H1 (cell line): ENCODE measurements at regions not wholly inside any gene's neighbourhood (a gene's known extent, or its start where the extent isn't known, plus 50 kb on each side); places are given as distances from the start of the nearest gene placed in this dataset.
"Not testable (repeated sequence)": the region's sequence is repeated elsewhere in the genome, so short reads cannot be mapped to it uniquely, and the experiment has no call there.

ENCODE experiments used
- CTCF ChIA-PET: fragments of 300-600 bp; sonication (Branson Sonifier 250); formaldehyde crosslinking; loops from one replicate; lab custom pipeline; 2021; ENCODE audit not compliant: partially characterized antibody; lab: Charles Lee
- POLR2A ChIA-PET: fragments of 300-600 bp; sonication (Branson Sonifier 250); formaldehyde crosslinking; loops from one replicate; lab custom pipeline; 2021; ENCODE audit warnings: inconsistent platforms; ENCODE audit not compliant: partially characterized antibody; lab: Charles Lee
- DNase-seq, 2 experiments: peaks; one replicate each; pipeline versions ENCODE4 v3.0.0 to v3.0.0-alpha.2; 2010 to 2022; ENCODE audit warnings: low spot score in 2 of 2, low read depth in 1 of 2, mixed read lengths in 1 of 2
- FAIRE-seq: peaks from 2 replicates; lab custom pipeline; 2011; peaks lifted over from hg19 to GRCh38; lab: Jason Lieb, UNC
- H2AFZ ChIP-seq: 2 replicates; pipeline ENCODE4 v1.8.1; 2012; ENCODE audit warnings: low read length, inconsistent platforms
- H2AK5ac ChIP-seq: 2 replicates; pipeline ENCODE4 v1.6.1; 2013; ENCODE audit warnings: low read depth, low read length
- H2BK120ac ChIP-seq: replicated peaks from 2 replicates; pipeline ENCODE3; 2013; ENCODE audit warnings: low read depth, low read length, inconsistent platforms
- H2BK12ac ChIP-seq: 2 replicates; pipeline ENCODE4 v1.6.1; 2013; ENCODE audit warnings: low read depth, low read length
- H2BK15ac ChIP-seq: 2 replicates; pipeline ENCODE4 v1.6.1; 2013; ENCODE audit warnings: low read length
- H2BK20ac ChIP-seq: 2 replicates; pipeline ENCODE4 v1.6.1; 2013; ENCODE audit warnings: low read length
- H2BK5ac ChIP-seq: 2 replicates; pipeline ENCODE4 v1.6.1; 2013; ENCODE audit warnings: low read depth, low read length
- H3K14ac ChIP-seq: 2 replicates; pipeline ENCODE4 v1.6.1; 2013; ENCODE audit warnings: inconsistent platforms; ENCODE audit not compliant: insufficient read length
- H3K18ac ChIP-seq: 2 replicates; pipeline ENCODE4 v1.6.1; 2013; ENCODE audit warnings: low read length; ENCODE audit errors: extremely low read depth
- H3K23ac ChIP-seq: 2 replicates; pipeline ENCODE4 v1.6.1; 2013; ENCODE audit warnings: inconsistent platforms; ENCODE audit not compliant: insufficient read length
- H3K23me2 ChIP-seq: 2 replicates; pipeline ENCODE4 v1.6.1; 2013; ENCODE audit warnings: low read depth, low read length
- H3K27ac ChIP-seq: 2 replicates; pipeline ENCODE4 v1.6.1; 2011; ENCODE audit warnings: low read depth, low read length, inconsistent platforms
- H3K27me3 ChIP-seq, 4 experiments: replicated peaks in 1 of 4; 1 replicate in 1 of 4; 2 replicates in 3 of 4; pipeline versions ENCODE4 v1.6.1 to v1.8.1; 2011 to 2013; ENCODE audit warnings: low read length in 3 of 4, mild to moderate bottlenecking in 3 of 4, inconsistent platforms in 2 of 4, mixed read lengths in 2 of 4, moderate library complexity in 1 of 4; ENCODE audit not compliant: control insufficient read depth in 3 of 4, insufficient read depth in 3 of 4; ENCODE audit errors: extremely low read depth in 1 of 4
- H3K36me3 ChIP-seq, 4 experiments: 2 replicates each; pipeline versions ENCODE4 v1.6.1 to v1.8.1; 2011 to 2013; ENCODE audit warnings: mild to moderate bottlenecking in 4 of 4, low read length in 3 of 4, moderate library complexity in 2 of 4, control low read depth in 1 of 4, inconsistent platforms in 1 of 4; ENCODE audit not compliant: insufficient read depth in 4 of 4, control insufficient read depth in 2 of 4
- H3K4ac ChIP-seq: replicated peaks from 2 replicates; pipeline ENCODE3; 2013; ENCODE audit warnings: low read length, low read depth, mixed read lengths, inconsistent platforms; ENCODE audit not compliant: insufficient read length
- H3K4me1 ChIP-seq, 4 experiments: replicated peaks in 1 of 4; 1 replicate in 1 of 4; 2 replicates in 3 of 4; pipeline versions ENCODE4 v1.6.1 to v1.8.1; 2011 to 2013; ENCODE audit warnings: low read length in 3 of 4, inconsistent platforms in 2 of 4, mixed read lengths in 1 of 4; ENCODE audit not compliant: insufficient read depth in 4 of 4, control insufficient read depth in 3 of 4
- H3K4me2 ChIP-seq, 2 experiments: 2 replicates each; pipeline versions ENCODE4 v1.6.1 to v1.8.1; 2011 to 2013; ENCODE audit warnings: low read depth in 2 of 2, low read length in 2 of 2, control low read depth in 1 of 2, inconsistent platforms in 1 of 2, mild to moderate bottlenecking in 1 of 2; ENCODE audit not compliant: insufficient read depth in 1 of 2
- H3K4me3 ChIP-seq, 4 experiments: fragments of 200-600, 300-600 bp in 1 of 4; sonication (generic), shearing (Covaris generic), sonication (Bioruptor Twin) in 1 of 4; 2 replicates each; pipeline versions ENCODE4 v1.5.1 to v1.8.1; 2011 to 2016; ENCODE audit warnings: low read length in 4 of 4, low read depth in 3 of 4, control low read depth in 2 of 4, inconsistent platforms in 2 of 4, mild to moderate bottlenecking in 2 of 4, mixed read lengths in 1 of 4, moderate library complexity in 1 of 4; ENCODE audit not compliant: insufficient read depth in 2 of 4; ENCODE audit errors: extremely low read depth in 1 of 4
- H3K56ac ChIP-seq: replicated peaks from 2 replicates; pipeline ENCODE3; 2013; ENCODE audit warnings: low read depth, mild to moderate bottlenecking, mixed read lengths, low read length, inconsistent platforms; ENCODE audit not compliant: insufficient read length
- H3K79me1 ChIP-seq: 2 replicates; pipeline ENCODE4 v1.6.1; 2013; ENCODE audit warnings: low read depth, low read length, control low read depth
- H3K79me2 ChIP-seq, 2 experiments: 2 replicates each; pipeline versions ENCODE4 v1.6.1 to v1.8.1; 2012 to 2013; ENCODE audit warnings: low read length in 2 of 2, mild to moderate bottlenecking in 2 of 2, inconsistent platforms in 1 of 2; ENCODE audit not compliant: insufficient read depth in 2 of 2, control insufficient read depth in 1 of 2
- H3K9ac ChIP-seq, 4 experiments: replicated peaks in 1 of 4; 1 replicate in 1 of 4; 2 replicates in 3 of 4; pipeline versions ENCODE4 v1.6.1 to v1.8.1; 2011 to 2013; ENCODE audit warnings: low read depth in 3 of 4, low read length in 3 of 4, control low read depth in 2 of 4, mild to moderate bottlenecking in 2 of 4, moderate library complexity in 2 of 4, inconsistent platforms in 1 of 4; ENCODE audit errors: extremely low read depth in 1 of 4
- H3K9me3 ChIP-seq, 2 experiments: 2 replicates each; pipeline versions ENCODE4 v1.6.1 to v1.8.1; 2012 to 2013; ENCODE audit warnings: mild to moderate bottlenecking in 2 of 2, moderate library complexity in 2 of 2, control low read depth in 1 of 2, inconsistent platforms in 1 of 2, low read depth in 1 of 2, low read length in 1 of 2, mixed read lengths in 1 of 2; ENCODE audit not compliant: insufficient read depth in 2 of 2
- H4K20me1 ChIP-seq, 2 experiments: replicated peaks in 1 of 2; 2 replicates each; pipeline versions ENCODE3 to v1.8.1; 2011 to 2013; ENCODE audit warnings: inconsistent platforms in 2 of 2, low read length in 2 of 2, mild to moderate bottlenecking in 1 of 2; ENCODE audit not compliant: insufficient read depth in 2 of 2, control insufficient read depth in 1 of 2
- H4K5ac ChIP-seq: 2 replicates; pipeline ENCODE4 v1.6.1; 2013; ENCODE audit warnings: low read length, low read depth, mixed read lengths, inconsistent platforms; ENCODE audit not compliant: insufficient read length
- H4K8ac ChIP-seq: 2 replicates; pipeline ENCODE4 v1.8.0; 2013; ENCODE audit warnings: mild to moderate bottlenecking, moderate library complexity, low read length, inconsistent platforms; ENCODE audit not compliant: insufficient read depth; ENCODE audit errors: extremely low read depth
- H4K91ac ChIP-seq: replicated peaks from 2 replicates; pipeline ENCODE3; 2013; ENCODE audit warnings: low read length, mixed read lengths, inconsistent platforms; ENCODE audit not compliant: insufficient read length
- WGBS, 2 experiments: shearing (Covaris generic) in 1 of 2; methylation state at CpG; one replicate each; pipeline versions ENCODE4 v1.1.6 to v1.1.7; 2013 to 2015; ENCODE audit warnings: low lambda C conversion rate in 2 of 2, mixed read lengths in 2 of 2, inconsistent platforms in 1 of 2, low coverage in 1 of 2, missing lambda C conversion rate in 1 of 2; ENCODE audit not compliant: insufficient replicate concordance in 2 of 2, insufficient coverage in 1 of 2, insufficient read length in 1 of 2; ENCODE audit errors: extremely low coverage in 1 of 2, missing lambda C conversion rate in 1 of 2; 5-methylcytosine and 5-hydroxymethylcytosine counted together

GRCh38 chr3:166975796-166976195, 404.3 kb downstream of the ZBBX start:
- H3K56ac ChIP-seq, H2BK5ac ChIP-seq, H2BK120ac ChIP-seq, DNase-seq, H3K9me3 ChIP-seq, H4K8ac ChIP-seq, H3K4ac ChIP-seq, H2AK5ac ChIP-seq, H4K5ac ChIP-seq, H3K79me2 ChIP-seq, CTCF ChIA-PET, FAIRE-seq, H3K9ac ChIP-seq, H3K36me3 ChIP-seq, H4K20me1 ChIP-seq, H3K23me2 ChIP-seq, H3K27ac ChIP-seq, H3K4me2 ChIP-seq, H2BK12ac ChIP-seq, H3K27me3 ChIP-seq, H4K91ac ChIP-seq, H3K4me1 ChIP-seq, H2BK15ac ChIP-seq, H3K79me1 ChIP-seq, H2AFZ ChIP-seq, H3K14ac ChIP-seq, H2BK20ac ChIP-seq, H3K18ac ChIP-seq, POLR2A ChIA-PET, H3K4me3 ChIP-seq, H3K23ac ChIP-seq: not testable (repeated sequence)
- WGBS, 2 experiments, result no CpG with 5 or more reads among the region's 36 CpGs

- H3K4me1 ChIP-seq, H3K9me3 ChIP-seq, H3K4me2 ChIP-seq, CTCF ChIA-PET, H3K36me3 ChIP-seq, H3K18ac ChIP-seq, H2AK5ac ChIP-seq, H2BK12ac ChIP-seq, H3K14ac ChIP-seq, H3K4me3 ChIP-seq, H3K27me3 ChIP-seq, H2BK120ac ChIP-seq, FAIRE-seq, H4K91ac ChIP-seq, H4K20me1 ChIP-seq, H3K56ac ChIP-seq, H3K23ac ChIP-seq, H3K79me1 ChIP-seq, H3K27ac ChIP-seq, H2BK5ac ChIP-seq, H3K9ac ChIP-seq, H4K5ac ChIP-seq, H4K8ac ChIP-seq, H3K4ac ChIP-seq, H2AFZ ChIP-seq, H3K79me2 ChIP-seq, H2BK20ac ChIP-seq, H2BK15ac ChIP-seq, H3K23me2 ChIP-seq, POLR2A ChIA-PET, DNase-seq: not testable (repeated sequence)
- 94% methylated on average over 8 of the region's 8 CpGs; no CpG with 5 or more reads in 1 of the 2 experiments for WGBS, 2 experiments
These were observed 412.4 kb downstream of the ZBBX start for GRCh38 chr3:166967714-166968113.
